WTC11 (cell line): ENCODE measurements at regions not wholly inside any gene's neighbourhood (a gene's known extent, or its start where the extent isn't known, plus 50 kb on each side); places are given as distances from the start of the nearest gene placed in this dataset.

ENCODE experiments used
- ATAC-seq: fragments of 200-7000 bp; cut with Tn5 transposase; 2 replicates; pipeline ENCODE4 v1.10.0; 2021; ENCODE audit warnings: mild to moderate bottlenecking, moderate library complexity
- CTCF ChIA-PET: fragments of 300-600 bp; sonication (Branson Sonifier 250); formaldehyde crosslinking; loops from one replicate; lab custom pipeline; 2021; ENCODE audit warnings: antibody characterized with exemption; lab: Charles Lee
- POLR2A ChIA-PET: fragments of 350-600 bp; sonication (Branson Sonifier 250); formaldehyde crosslinking; loops from one replicate; lab custom pipeline; 2021; ENCODE audit warnings: antibody characterized with exemption; lab: Charles Lee
- DNase-seq: peaks from one replicate; pipeline ENCODE4 v3.0.0; 2021; ENCODE audit warnings: low spot score
- H3K27ac Mint-ChIP-seq: 2 replicates; pipeline ENCODE4 v1.8.0; 2021; ENCODE audit warnings: mixed read lengths
- H3K27me3 Mint-ChIP-seq: 2 replicates; pipeline ENCODE4 v1.8.0; 2021; ENCODE audit warnings: low read depth, mild to moderate bottlenecking, moderate library complexity, mixed read lengths
- H3K36me3 Mint-ChIP-seq: 2 replicates; pipeline ENCODE4 v1.8.0; 2021; ENCODE audit warnings: mixed read lengths
- H3K4me1 Mint-ChIP-seq: 2 replicates; pipeline ENCODE4 v1.8.0; 2022; ENCODE audit warnings: mixed read lengths
- H3K4me3 Mint-ChIP-seq: 2 replicates; pipeline ENCODE4 v1.8.0; 2021; ENCODE audit warnings: mild to moderate bottlenecking, moderate library complexity, mixed read lengths
- H3K9me3 Mint-ChIP-seq: 2 replicates; pipeline ENCODE4 v1.8.0; 2021; ENCODE audit warnings: mixed read lengths
- EMX1 ChIP-seq: fragments of 250-450 bp; sonication (Bioruptor Pico); IDR thresholded peaks from 2 replicates; pipeline ENCODE4 v1.8.0; 2021; ENCODE audit warnings: mild to moderate bottlenecking
- FOXJ3 ChIP-seq: sonication (generic); formaldehyde crosslinking; IDR thresholded peaks from 2 replicates; pipeline ENCODE4 v1.9.0; 2021; ENCODE audit warnings: missing genetic modification reagents, mild to moderate bottlenecking, borderline replicate concordance
- GTF2I ChIP-seq: fragments of 250-450 bp; sonication (Bioruptor Pico); conservative IDR thresholded peaks from 2 replicates; pipeline ENCODE4 v1.4.0; 2021; ENCODE audit warnings: mild to moderate bottlenecking
- SP1 ChIP-seq: sonication (generic); formaldehyde crosslinking; conservative IDR thresholded peaks from 2 replicates; pipeline ENCODE4 v1.8.1; 2022; ENCODE audit warnings: missing genetic modification reagents
- ZNF423 ChIP-seq: fragments of 250-450 bp; sonication (Bioruptor Pico); IDR thresholded peaks from 2 replicates; pipeline ENCODE4 v2.1.2; 2022; ENCODE audit warnings: mild to moderate bottlenecking, moderate library complexity
- TF ChIP-seq, protein P1 (sequence below): sonication (generic); formaldehyde crosslinking; IDR thresholded peaks from 2 replicates; pipeline ENCODE4 v1.8.0; 2022; ENCODE audit warnings: mild to moderate bottlenecking, missing genetic modification reagents
- TF ChIP-seq, protein P2 (sequence below): fragments of 250-450 bp; sonication (Bioruptor Pico); IDR thresholded peaks from 2 replicates; pipeline ENCODE4 v1.9.0; 2021; ENCODE audit warnings: moderate library complexity, mild to moderate bottlenecking, inconsistent platforms, borderline replicate concordance
- TF ChIP-seq, protein P3 (sequence below): sonication (generic); formaldehyde crosslinking; IDR thresholded peaks from 2 replicates; pipeline ENCODE4 v1.8.1; 2022; ENCODE audit warnings: mild to moderate bottlenecking, moderate library complexity, missing genetic modification reagents
- TF ChIP-seq, protein P4 (sequence below): fragments of 250-450 bp; sonication (Bioruptor Pico); IDR thresholded peaks from 2 replicates; pipeline ENCODE4 v1.9.0; 2021; ENCODE audit warnings: mild to moderate bottlenecking
- TF ChIP-seq, protein P5 (sequence below): sonication (generic); formaldehyde crosslinking; IDR thresholded peaks from 2 replicates; pipeline ENCODE4 v1.8.1; 2023; ENCODE audit warnings: mild to moderate bottlenecking, missing genetic modification reagents, borderline replicate concordance
- TF ChIP-seq, protein P6 (sequence below): sonication (generic); formaldehyde crosslinking; IDR thresholded peaks from 2 replicates; pipeline ENCODE4 v1.8.0; 2022; ENCODE audit warnings: mild to moderate bottlenecking, missing genetic modification reagents

DNA sequence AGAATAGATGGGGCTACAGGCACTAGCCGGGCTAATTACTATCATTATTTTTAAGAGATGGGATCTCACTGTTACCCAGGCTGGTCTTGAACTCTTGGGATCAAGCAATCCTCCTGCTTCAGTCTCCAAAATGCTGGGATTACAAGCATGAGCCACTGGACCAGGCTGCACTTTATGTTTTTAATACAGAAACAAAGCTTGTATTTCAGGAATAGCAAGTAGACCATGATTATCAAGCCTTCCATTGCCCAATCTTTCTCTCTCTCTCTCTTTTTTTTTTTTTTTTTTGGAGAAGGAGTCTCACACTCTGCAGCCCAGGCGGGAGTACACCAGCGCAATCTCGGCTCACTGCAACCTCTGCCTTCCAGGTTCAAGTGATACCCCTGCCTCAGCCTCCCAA, 75.4 kb downstream of the MDH2 start:
- no peak for DNase-seq
- ChIA-PET CTCF (interaction anchor here (1.6 kb wide), 1 partner anchor 54 kb away, joined by 5 read pairs; no protein-coding TSS in a partner anchor), POLR2A (no interaction called here)
- H3K27me3 Mint-ChIP-seq: no peaks in the 10 kb centered on the region
- no peak overlapping the region for H3K4me3 Mint-ChIP-seq
- ATAC-seq: no peak
- H3K27ac Mint-ChIP-seq: no peak overlapping the region; the same call in 1 of the 2 replicates
- H3K36me3 Mint-ChIP-seq: no peaks in the 10 kb centered on the region
- H3K9me3 Mint-ChIP-seq: no peaks in the 10 kb centered on the region
- H3K4me1 Mint-ChIP-seq: no peaks in the 10 kb centered on the region
- TF ChIP-seq FOXJ3 (CRISPR knock-in tag): no peak
- TF ChIP-seq, protein P1, sequence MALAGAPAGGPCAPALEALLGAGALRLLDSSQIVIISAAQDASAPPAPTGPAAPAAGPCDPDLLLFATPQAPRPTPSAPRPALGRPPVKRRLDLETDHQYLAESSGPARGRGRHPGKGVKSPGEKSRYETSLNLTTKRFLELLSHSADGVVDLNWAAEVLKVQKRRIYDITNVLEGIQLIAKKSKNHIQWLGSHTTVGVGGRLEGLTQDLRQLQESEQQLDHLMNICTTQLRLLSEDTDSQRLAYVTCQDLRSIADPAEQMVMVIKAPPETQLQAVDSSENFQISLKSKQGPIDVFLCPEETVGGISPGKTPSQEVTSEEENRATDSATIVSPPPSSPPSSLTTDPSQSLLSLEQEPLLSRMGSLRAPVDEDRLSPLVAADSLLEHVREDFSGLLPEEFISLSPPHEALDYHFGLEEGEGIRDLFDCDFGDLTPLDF (CRISPR knock-in tag): no peak

DNA sequence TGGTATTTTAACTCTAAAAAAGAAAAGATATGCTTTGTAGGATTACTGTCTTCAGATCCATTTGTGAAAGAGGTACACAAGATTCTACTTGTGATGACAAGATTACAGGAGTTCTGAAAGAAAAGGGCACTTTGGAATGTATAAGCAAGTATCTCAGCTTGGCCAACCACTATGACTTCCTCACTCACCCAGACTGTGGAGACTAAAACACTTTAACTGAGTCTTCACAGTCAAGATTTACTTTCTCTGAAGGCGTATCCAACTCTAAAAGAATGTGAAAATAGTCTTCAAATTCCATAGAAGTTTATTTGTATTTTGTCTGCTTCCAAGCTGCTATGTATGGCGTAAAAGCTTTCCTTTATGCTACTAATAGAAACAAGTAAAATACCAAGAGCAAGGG, 76.1 kb upstream of the SRRM3 start:
- ATAC-seq: no peak
- no peaks in the 10 kb centered on the region for H3K9me3 Mint-ChIP-seq
- TF ChIP-seq, protein P2, sequence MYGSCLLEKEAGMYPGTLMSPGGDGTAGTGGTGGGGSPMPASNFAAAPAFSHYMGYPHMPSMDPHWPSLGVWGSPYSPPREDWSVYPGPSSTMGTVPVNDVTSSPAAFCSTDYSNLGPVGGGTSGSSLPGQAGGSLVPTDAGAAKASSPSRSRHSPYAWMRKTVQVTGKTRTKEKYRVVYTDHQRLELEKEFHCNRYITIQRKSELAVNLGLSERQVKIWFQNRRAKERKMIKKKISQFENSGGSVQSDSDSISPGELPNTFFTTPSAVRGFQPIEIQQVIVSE (CRISPR knock-in tag): no peak
- TF ChIP-seq, protein P3, sequence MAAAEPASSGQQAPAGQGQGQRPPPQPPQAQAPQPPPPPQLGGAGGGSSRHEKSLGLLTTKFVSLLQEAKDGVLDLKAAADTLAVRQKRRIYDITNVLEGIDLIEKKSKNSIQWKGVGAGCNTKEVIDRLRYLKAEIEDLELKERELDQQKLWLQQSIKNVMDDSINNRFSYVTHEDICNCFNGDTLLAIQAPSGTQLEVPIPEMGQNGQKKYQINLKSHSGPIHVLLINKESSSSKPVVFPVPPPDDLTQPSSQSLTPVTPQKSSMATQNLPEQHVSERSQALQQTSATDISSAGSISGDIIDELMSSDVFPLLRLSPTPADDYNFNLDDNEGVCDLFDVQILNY (CRISPR knock-in tag): no peak
- TF ChIP-seq, protein P4, sequence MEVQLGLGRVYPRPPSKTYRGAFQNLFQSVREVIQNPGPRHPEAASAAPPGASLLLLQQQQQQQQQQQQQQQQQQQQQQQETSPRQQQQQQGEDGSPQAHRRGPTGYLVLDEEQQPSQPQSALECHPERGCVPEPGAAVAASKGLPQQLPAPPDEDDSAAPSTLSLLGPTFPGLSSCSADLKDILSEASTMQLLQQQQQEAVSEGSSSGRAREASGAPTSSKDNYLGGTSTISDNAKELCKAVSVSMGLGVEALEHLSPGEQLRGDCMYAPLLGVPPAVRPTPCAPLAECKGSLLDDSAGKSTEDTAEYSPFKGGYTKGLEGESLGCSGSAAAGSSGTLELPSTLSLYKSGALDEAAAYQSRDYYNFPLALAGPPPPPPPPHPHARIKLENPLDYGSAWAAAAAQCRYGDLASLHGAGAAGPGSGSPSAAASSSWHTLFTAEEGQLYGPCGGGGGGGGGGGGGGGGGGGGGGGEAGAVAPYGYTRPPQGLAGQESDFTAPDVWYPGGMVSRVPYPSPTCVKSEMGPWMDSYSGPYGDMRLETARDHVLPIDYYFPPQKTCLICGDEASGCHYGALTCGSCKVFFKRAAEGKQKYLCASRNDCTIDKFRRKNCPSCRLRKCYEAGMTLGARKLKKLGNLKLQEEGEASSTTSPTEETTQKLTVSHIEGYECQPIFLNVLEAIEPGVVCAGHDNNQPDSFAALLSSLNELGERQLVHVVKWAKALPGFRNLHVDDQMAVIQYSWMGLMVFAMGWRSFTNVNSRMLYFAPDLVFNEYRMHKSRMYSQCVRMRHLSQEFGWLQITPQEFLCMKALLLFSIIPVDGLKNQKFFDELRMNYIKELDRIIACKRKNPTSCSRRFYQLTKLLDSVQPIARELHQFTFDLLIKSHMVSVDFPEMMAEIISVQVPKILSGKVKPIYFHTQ (CRISPR knock-in tag): no peak
- TF ChIP-seq, protein P5, sequence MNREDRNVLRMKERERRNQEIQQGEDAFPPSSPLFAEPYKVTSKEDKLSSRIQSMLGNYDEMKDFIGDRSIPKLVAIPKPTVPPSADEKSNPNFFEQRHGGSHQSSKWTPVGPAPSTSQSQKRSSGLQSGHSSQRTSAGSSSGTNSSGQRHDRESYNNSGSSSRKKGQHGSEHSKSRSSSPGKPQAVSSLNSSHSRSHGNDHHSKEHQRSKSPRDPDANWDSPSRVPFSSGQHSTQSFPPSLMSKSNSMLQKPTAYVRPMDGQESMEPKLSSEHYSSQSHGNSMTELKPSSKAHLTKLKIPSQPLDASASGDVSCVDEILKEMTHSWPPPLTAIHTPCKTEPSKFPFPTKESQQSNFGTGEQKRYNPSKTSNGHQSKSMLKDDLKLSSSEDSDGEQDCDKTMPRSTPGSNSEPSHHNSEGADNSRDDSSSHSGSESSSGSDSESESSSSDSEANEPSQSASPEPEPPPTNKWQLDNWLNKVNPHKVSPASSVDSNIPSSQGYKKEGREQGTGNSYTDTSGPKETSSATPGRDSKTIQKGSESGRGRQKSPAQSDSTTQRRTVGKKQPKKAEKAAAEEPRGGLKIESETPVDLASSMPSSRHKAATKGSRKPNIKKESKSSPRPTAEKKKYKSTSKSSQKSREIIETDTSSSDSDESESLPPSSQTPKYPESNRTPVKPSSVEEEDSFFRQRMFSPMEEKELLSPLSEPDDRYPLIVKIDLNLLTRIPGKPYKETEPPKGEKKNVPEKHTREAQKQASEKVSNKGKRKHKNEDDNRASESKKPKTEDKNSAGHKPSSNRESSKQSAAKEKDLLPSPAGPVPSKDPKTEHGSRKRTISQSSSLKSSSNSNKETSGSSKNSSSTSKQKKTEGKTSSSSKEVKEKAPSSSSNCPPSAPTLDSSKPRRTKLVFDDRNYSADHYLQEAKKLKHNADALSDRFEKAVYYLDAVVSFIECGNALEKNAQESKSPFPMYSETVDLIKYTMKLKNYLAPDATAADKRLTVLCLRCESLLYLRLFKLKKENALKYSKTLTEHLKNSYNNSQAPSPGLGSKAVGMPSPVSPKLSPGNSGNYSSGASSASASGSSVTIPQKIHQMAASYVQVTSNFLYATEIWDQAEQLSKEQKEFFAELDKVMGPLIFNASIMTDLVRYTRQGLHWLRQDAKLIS: no peak
- TF ChIP-seq, protein P1 (CRISPR knock-in tag): no peak
- TF ChIP-seq GTF2I (CRISPR knock-in tag) (no peak), SP1 (CRISPR knock-in tag) (no peak), EMX1 (CRISPR knock-in tag) (no peak), ZNF423 (CRISPR knock-in tag) (no peak)
- TF ChIP-seq, protein P6, sequence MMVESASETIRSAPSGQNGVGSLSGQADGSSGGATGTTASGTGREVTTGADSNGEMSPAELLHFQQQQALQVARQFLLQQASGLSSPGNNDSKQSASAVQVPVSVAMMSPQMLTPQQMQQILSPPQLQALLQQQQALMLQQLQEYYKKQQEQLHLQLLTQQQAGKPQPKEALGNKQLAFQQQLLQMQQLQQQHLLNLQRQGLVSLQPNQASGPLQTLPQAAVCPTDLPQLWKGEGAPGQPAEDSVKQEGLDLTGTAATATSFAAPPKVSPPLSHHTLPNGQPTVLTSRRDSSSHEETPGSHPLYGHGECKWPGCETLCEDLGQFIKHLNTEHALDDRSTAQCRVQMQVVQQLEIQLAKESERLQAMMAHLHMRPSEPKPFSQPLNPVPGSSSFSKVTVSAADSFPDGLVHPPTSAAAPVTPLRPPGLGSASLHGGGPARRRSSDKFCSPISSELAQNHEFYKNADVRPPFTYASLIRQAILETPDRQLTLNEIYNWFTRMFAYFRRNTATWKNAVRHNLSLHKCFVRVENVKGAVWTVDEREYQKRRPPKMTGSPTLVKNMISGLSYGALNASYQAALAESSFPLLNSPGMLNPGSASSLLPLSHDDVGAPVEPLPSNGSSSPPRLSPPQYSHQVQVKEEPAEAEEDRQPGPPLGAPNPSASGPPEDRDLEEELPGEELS (CRISPR knock-in tag): no peak
- TF ChIP-seq, all 79 proteins: peak for 0
- Mint-ChIP-seq H3K27ac (no peak overlapping the region), H3K4me3 (no peak overlapping the region), H3K36me3 (no peaks in the 10 kb centered on the region), H3K27me3 (no peaks in the 10 kb centered on the region), H3K4me1 (no peaks in the 10 kb centered on the region)
- ChIA-PET CTCF (interaction anchor here (0.6 kb wide), 1 partner anchor 485 kb away, joined by 6 read pairs; no protein-coding TSS in a partner anchor), POLR2A (interaction anchor here (0.6 kb wide), 1 partner anchor 9 kb away, joined by 3 read pairs; no protein-coding TSS in a partner anchor)
- DNase-seq: no peak
